ENCODE measurements at regions not wholly inside any gene's neighbourhood (a gene's known extent, or its start where the extent isn't known, plus 50 kb on each side); places are given as distances from the start of the nearest gene placed in this dataset.

- no peak for DNase-seq
Observed at GRCh38 chr2:43104763-43105162, 121.6 kb downstream of the ZFP36L2 start.

GRCh38 chr2:43104106-43104505 is 122.3 kb downstream of the ZFP36L2 start:
- no peak for DNase-seq

DNA sequence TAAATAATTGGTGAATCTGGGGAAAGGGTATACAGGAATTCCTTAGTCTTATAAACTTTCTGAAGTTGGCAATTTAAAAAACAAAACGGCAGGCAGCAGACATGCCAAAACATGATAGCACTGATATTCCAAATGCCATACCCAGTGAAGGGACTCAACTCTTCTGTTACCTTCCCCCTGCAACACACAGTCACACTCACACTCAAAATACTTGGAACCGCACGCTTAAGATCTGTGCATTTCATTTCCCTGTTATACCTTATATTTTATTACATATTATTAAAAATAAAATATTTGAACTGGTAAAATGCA is 123.4 kb downstream of the ZFP36L2 start:
- DNase-seq = no peak

GRCh38 chr2:43102366-43103092 is 123.9 kb downstream of the ZFP36L2 start:
- DNase-seq = no peak

DNA sequence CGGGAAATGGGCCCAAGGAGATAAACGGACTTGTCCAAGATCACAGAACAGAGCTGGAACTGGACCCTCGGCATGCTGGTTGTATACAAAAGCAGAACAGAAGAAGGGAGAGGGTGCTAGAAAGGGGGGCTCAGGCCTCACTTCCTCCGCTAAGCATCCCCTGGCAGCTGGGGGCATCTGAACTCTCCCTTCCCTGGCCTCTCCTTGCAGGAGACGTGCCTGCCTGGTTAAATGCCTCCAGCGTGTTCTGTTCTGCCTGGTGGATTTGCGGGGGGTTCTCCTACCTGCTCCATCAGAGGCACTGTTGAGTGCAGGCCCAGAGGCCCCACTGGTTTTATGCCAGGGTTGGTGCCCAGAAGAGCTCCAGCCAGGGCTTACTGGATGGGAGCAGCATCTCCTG is 124.7 kb downstream of the ZFP36L2 start:
- DNase-seq = no peak

- no peak for DNase-seq
Observed at GRCh38 chr2:43100883-43101662, 125.3 kb downstream of the ZFP36L2 start.

DNA sequence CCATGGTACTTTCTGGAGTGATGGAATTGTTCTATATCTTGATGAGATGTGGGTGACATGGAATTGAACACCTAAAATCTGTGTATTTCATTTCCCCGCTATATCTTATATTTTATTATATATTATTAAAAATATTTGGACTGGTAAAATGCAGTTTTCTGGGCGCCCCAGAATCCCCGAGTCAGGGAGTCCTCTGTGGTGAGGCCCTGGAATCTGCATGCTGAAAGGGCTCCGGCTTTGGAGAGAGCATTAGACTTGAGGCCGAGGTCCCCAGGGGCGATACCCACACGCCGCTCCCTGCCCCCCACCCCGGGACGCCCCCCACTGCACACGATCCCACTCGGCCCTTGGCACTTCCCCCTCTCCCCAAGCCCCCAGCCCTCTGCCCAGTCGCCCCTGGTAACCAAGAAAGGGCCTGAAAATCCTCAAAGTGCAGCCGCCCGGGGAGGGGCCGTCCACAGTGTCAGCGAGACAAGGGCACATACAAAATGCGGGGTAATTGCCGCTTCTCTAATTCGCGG is 126.0 kb downstream of the ZFP36L2 start:
- no peak for DNase-seq

DNA sequence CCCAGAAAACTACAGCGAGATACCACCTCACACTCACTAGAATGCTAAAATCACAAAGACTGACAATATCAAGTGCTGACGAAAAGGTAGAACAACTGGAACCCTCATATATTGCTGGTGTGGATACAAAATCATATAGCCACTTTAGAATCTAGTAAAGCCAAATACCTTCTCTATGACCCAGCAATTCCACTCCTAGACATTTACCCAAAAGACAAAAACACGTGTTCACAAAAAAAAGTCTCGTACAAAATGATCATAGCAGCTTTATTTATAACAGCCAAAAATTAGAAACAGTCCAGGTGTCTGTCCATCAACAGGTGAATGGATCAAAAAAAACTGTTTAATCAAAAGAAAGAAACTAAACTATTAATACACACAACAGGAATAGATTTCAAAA is 126.6 kb downstream of the ZFP36L2 start:
- DNase-seq = no peak

GRCh38 chr2:43098539-43098938 is 127.9 kb downstream of the ZFP36L2 start:
- DNase-seq = no peak

- DNase-seq = no peak
Observed at GRCh38 chr2:43097644-43098408, 128.6 kb downstream of the ZFP36L2 start.

DNA sequence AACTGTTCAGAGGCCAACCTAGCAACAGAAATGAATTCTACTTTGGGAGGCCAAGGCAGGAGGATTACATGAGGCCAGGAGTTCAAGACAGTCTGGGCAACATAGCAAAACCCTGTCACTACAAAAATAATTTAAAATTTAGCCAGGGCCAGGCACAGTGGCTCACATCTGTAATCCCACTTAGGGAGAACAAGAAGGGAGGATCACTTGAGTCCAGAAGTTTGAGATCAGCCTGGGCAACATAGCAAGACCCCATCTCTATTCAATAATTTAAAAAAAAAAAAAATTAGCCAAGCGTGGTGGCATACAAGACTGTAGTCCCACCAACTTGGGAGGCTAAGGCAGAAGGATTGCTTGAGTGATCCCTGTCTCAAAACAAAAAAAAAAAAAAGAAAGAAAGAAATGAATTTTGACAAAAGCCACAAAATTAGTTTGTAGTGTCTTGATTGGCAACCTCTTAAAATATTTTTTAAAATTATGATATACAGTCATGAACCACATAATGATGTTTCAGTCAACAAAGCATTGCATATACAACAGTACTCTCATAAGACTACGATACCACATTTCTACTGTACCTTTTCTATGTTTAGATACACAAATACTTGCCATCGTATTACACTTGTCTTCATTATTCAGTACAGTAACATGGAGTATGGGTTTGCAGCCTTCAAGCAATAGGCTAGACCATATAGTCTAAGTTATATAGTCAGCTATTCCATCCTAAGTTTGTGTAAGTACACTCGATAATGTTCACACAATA is 130.7 kb downstream of the ZFP36L2 start:
- no peak for DNase-seq

- DNase-seq = no peak
Observed at GRCh38 chr2:43092520-43093179, 133.8 kb downstream of the ZFP36L2 start.

GRCh38 chr2:43090317-43090716 is 136.1 kb downstream of the ZFP36L2 start:
- no peak for DNase-seq

- DNase-seq = no peak
Observed at GRCh38 chr2:43088143-43089073, 138.0 kb downstream of the ZFP36L2 start.

DNA sequence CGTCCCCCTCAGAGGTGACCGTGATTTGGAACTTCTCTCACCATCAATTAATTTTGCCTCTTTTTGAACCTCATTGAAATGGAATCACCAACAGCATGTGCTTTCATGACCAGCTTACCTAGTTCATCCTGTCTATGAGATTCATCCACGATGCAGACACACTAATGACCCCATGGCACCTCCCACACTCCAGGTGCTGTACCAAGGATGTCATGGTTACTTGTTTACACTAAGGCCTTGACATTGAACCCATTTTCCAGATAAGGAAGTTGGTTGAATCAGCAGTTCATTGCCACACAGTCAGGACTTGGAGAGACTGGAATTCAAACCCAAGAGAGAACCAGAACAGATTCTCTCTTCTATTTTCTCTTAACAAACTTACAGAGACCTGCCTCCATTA is 139.0 kb downstream of the ZFP36L2 start:
- DNase-seq = no peak

DNA sequence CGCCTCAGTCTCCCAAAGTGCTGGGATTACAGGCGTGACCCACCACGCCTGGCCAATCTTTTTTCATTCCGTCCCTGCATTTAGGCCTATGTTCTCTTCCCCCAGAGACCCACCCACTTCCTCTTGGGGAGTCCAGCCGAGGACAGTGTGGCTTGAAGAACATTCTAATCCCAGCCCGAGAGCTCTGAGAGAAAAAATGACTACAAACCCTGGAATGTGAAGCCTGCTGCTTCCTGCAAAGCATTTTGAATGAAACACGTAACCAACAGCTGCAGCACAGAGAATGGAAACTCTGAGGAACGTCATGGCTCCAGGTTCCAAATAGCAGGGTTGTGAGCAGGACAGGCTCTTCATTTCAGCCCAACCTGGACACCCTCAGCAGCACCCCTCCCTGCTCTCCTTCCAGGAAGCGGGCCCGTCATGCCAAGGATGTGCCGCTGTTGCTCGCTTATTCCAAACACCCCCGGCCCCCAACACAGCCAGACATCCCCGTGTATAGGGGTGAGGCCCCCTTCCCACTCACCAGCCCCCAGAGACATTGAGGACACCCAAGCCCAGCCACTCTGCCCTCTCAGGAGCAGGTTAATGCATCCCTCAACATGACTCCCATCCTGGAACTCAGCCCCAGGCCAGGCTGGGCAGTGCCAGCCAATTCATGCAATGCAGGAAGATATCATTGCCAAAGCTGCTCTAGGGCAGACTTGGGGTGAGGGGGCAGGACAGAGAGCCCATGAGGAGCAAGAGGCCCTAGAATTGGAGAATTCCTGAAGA is 139.8 kb downstream of the ZFP36L2 start:
- no peak for DNase-seq

GRCh38 chr2:43085929-43086328 is 140.5 kb downstream of the ZFP36L2 start:
- no peak for DNase-seq

DNA sequence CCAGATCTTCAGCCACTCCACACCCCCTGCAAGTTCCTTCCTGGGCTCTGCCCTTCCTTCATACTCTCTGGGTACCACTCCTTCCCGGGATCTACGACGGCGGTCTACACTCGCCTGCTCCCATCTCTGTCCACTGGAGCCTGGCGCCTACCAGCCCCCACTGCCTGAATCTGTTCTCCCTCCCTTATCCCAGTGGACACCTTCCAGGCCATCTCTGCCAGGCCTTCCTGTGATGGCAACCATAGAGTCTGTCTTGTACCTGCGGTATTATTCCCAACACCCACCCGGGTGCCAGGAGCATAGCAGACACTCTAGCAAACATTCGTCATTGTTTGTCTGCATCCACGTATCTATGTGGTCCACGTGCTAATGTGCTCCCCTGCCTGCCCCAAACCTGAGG is 140.9 kb downstream of the ZFP36L2 start:
- no peak for DNase-seq

DNA sequence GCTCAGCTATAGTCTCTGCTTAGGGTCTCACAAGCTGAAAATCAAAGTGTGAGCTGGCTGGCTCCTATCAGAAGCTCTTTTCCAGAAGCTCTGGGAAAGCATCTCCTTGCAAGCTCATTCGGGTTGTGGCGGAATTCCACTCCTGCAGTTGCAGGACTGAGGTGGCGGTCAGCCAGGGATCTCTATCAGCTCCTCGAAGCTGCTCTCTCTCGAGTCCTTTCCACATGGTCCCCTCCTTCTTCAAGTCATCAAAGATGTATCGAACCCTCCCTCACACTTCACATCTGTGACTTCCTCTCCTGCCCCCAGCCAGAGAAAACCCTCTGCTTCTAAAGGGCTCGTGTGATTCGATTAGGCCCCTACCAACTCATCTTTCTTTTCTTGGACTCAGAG is 141.7 kb downstream of the ZFP36L2 start:
- no peak for DNase-seq

All from NCI-H2081 treated with DMSO at 0.1 percent for 48 hours (cell line).